AG04449 (cell line): ENCODE measurements at regions not wholly inside any gene's neighbourhood (a gene's known extent, or its start where the extent isn't known, plus 50 kb on each side); places are given as distances from the start of the nearest gene placed in this dataset.
A peak's percentile ranks its signal among the peaks of the same experiment; 100 is the strongest.

Source experiments
- CTCF ChIA-PET: fragments of 350-600 bp; formaldehyde crosslinking; extraction: SDS; loops from one replicate; lab custom pipeline; 2021; ENCODE audit warnings: antibody characterized with exemption; lab: Yijun Ruan, JAX
- POLR2A ChIA-PET: fragments of 400-600, 350-600 bp; formaldehyde crosslinking; extraction: SDS; loops from one replicate; lab custom pipeline; 2020; ENCODE audit warnings: antibody characterized with exemption, inconsistent platforms; lab: Yijun Ruan, JAX
- DNase-seq: peaks from one replicate; pipeline ENCODE4 v3.0.0-alpha.2; 2010; ENCODE audit warnings: low read depth, low spot score
- H3K4me3 ChIP-seq: 2 replicates; pipeline ENCODE4 v1.5.1; 2011; ENCODE audit warnings: low read depth, mild to moderate bottlenecking, control low read depth, low read length
- CTCF ChIP-seq: IDR thresholded peaks from one replicate; pipeline ENCODE4 v1.5.1; 2011; ENCODE audit warnings: mild to moderate bottlenecking, moderate library complexity, low read length, control low read depth, inconsistent platforms; ENCODE audit not compliant: insufficient read depth; ENCODE audit errors: missing control alignments

GRCh38 chr17:79196913-79197312, 122.3 kb downstream of the ENGASE start:
- TF ChIP-seq CTCF = no peak
- H3K4me3 ChIP-seq = no peak overlapping the region
- DNase-seq = no peak
- ChIA-PET POLR2A (no interaction called here), CTCF (no interaction called here)

- CTCF ChIA-PET = interaction anchor here (8.5 kb wide), 1 partner anchor 198 kb away, joined by 96 read pairs; no protein-coding TSS in a partner anchor
- TF ChIP-seq CTCF = no peak
- DNase-seq = no peak
- no peak overlapping the region for H3K4me3 ChIP-seq
- POLR2A ChIA-PET = no interaction called here
Measured at GRCh38 chr17:79192503-79193351, 118.1 kb downstream of the ENGASE start.

DNA sequence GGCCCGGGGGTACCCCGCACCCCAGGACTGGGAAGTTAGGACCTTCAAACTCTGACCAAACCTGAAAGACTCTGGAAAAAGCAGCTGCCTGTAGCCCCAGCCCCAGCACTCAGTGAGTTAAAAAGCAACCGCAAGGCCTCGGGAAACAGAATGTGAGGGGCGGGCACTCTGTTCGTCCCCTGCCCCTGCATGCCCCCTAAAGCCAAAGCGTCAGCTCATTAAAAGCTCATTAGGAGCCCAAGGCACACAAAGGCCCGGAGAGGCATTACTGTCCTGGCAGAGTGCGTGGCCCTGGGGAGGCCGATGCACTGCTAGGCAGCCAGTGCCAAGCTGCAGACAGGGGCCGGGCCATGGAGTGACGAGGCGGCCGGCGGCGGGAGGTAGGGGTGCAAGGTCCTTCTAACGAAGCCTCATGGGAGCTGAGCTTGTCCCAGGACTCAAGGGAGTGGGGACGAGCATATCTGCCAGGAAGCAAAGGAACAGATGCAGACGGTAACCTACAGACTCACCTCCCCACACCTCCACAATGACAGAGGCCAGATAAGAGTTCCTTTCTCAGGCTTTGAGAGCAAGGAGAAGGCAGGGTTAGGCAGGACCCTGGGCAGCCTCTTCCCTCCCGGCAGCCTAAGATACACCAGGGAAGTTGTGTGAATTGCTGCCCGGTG, 116.8 kb downstream of the ENGASE start:
- TF ChIP-seq CTCF = no peak
- ChIA-PET POLR2A (no interaction called here), CTCF (interaction anchor here (1.6 to 8.5 kb wide), 2 partner anchors 199 to 517 kb away, joined by 5 to 96 read pairs; no protein-coding TSS in a partner anchor)
- H3K4me3 ChIP-seq = no peak overlapping the region
- DNase-seq = no peak

DNA sequence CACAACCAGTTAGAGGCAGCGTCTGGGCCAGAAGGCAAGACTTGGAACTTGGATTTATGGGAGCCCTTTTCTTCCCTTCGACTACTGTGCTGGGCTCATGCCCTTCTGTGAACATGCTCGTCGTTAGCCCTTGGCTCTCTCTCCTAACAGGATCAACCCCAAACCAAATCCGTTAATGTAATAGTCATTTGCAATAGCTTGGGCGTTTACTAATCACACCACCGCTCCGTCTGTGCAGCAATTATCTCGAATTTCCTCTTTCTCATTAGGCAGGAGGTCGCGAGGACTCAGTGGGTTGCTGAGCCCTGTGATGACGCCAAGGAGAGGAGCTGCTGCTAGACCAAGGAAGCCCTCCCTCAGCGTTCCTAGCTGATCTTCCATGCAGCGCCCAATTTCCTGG, 114.7 kb downstream of the ENGASE start:
- no peak for DNase-seq
- ChIA-PET CTCF (interaction anchor here (8.5 kb wide), 1 partner anchor 201 kb away, joined by 96 read pairs; no protein-coding TSS in a partner anchor), POLR2A (no interaction called here)
- H3K4me3 ChIP-seq = no peak overlapping the region
- TF ChIP-seq CTCF = no peak

DNA sequence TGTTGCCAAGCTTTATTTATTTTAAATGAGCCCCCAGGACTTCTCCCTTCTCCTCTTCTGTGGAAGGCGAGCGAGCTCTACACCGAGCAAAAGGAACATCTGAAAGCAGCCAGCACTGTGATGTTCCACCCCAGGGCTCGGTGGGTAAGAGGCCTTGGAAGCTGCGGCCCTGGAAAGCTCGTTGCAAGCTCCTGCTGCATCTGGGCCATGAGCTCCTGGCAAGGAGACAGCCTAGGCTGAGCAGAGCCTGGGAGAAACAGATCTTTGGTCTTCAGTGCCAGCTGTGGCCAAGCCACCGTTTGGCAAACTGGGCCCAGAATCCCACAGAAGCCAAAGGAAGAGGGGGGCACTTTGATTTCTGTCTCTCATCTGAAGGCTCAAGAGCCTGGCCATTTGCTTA, 114.1 kb downstream of the ENGASE start:
- DNase-seq = no peak
- CTCF ChIA-PET = interaction anchor here (0.7 to 8.5 kb wide), 2 partner anchors 16 to 202 kb away, joined by 3 to 96 read pairs; no protein-coding TSS in a partner anchor
- no peak overlapping the region for H3K4me3 ChIP-seq
- POLR2A ChIA-PET = no interaction called here
- no peak for TF ChIP-seq CTCF

DNA sequence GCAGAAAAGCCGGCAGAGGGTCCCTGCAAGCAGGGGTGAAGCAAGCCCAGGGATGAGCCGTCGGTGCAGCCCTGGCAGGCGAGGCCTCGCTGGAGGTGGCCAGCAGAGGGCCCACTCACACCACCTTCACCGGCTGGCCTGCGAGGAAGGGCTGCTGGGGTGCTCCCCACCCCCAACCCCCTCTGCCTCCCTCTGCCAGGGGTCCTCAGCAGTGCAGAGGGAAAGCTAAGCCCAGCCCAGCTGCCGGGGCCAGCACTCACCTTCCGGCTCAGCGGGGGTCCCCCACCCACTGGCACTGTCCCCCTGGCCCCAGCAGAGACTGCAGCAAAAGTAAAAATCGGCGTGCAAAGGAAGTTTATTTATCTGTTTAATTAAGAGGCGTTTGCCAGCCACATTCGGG, 113.4 kb downstream of the ENGASE start:
- ChIA-PET CTCF (interaction anchor here (0.7 to 8.5 kb wide), 2 partner anchors 15 to 202 kb away, joined by 3 to 96 read pairs; no protein-coding TSS in a partner anchor), POLR2A (no interaction called here)
- DNase-seq = no peak
- no peak overlapping the region for H3K4me3 ChIP-seq
- TF ChIP-seq CTCF = peak; percentile 73
